ENCODE measurements at regions not wholly inside any gene's neighbourhood (a gene's known extent, or its start where the extent isn't known, plus 50 kb on each side); places are given as distances from the start of the nearest gene placed in this dataset.

GRCh38 chr17:77501751-77502625 is 361.2 kb downstream of the SEC14L1 start:
- DNase-seq (ENCODE audit: low read depth in 2 of 2) = no peak

- no peak for DNase-seq (ENCODE audit: low read depth in 2 of 2)
These were observed 362.0 kb downstream of the SEC14L1 start for GRCh38 chr17:77502626-77503292.

GRCh38 chr17:77503293-77503655 is 362.5 kb downstream of the SEC14L1 start:
- no peak for DNase-seq (ENCODE audit: low read depth in 2 of 2)

GRCh38 chr17:77503916-77504651 is 363.3 kb downstream of the SEC14L1 start:
- DNase-seq (ENCODE audit: low read depth in 2 of 2) = no peak

- no peak for DNase-seq (ENCODE audit: low read depth in 2 of 2)
These were observed 363.9 kb downstream of the SEC14L1 start for GRCh38 chr17:77504652-77505155.

GRCh38 chr17:77505181-77505639 is 364.4 kb downstream of the SEC14L1 start:
- DNase-seq (ENCODE audit: low read depth in 2 of 2) = no peak

- no peak for DNase-seq (ENCODE audit: low read depth in 2 of 2)
These were observed 365.7 kb downstream of the SEC14L1 start for GRCh38 chr17:77506371-77506991.

- DNase-seq (ENCODE audit: low read depth in 2 of 2) = no peak
These were observed 366.5 kb downstream of the SEC14L1 start for GRCh38 chr17:77507111-77507885.

GRCh38 chr17:77508047-77508715 is 367.4 kb downstream of the SEC14L1 start:
- DNase-seq (ENCODE audit: low read depth in 2 of 2) = no peak

GRCh38 chr17:77509089-77509488 is 368.3 kb downstream of the SEC14L1 start:
- no peak for DNase-seq (ENCODE audit: low read depth in 2 of 2)

- no peak for DNase-seq (ENCODE audit: low read depth in 2 of 2)
These were observed 368.8 kb downstream of the SEC14L1 start for GRCh38 chr17:77509599-77509998.

GRCh38 chr17:77510133-77510796 is 369.5 kb downstream of the SEC14L1 start:
- DNase-seq (ENCODE audit: low read depth in 2 of 2) = no peak

GRCh38 chr17:77511514-77512061 is 370.8 kb downstream of the SEC14L1 start:
- DNase-seq (ENCODE audit: low read depth in 2 of 2) = no peak

GRCh38 chr17:77512062-77512946 is 371.5 kb downstream of the SEC14L1 start:
- no peak for DNase-seq (ENCODE audit: low read depth in 2 of 2)

- DNase-seq (ENCODE audit: low read depth in 2 of 2) = no peak
These were observed 372.3 kb downstream of the SEC14L1 start for GRCh38 chr17:77513045-77513444.

- DNase-seq (ENCODE audit: low read depth in 2 of 2) = no peak
These were observed 374.5 kb downstream of the SEC14L1 start for GRCh38 chr17:77515227-77515626.

- peak in 1 of 2 experiments; percentile 42 for DNase-seq (ENCODE audit: low read depth in 2 of 2)
These were observed 376.1 kb downstream of the SEC14L1 start for GRCh38 chr17:77516902-77517301.

GRCh38 chr17:77521076-77521475 is 380.3 kb downstream of the SEC14L1 start:
- no peak for DNase-seq (ENCODE audit: low read depth in 2 of 2)

Data from fibroblast of skin of left quadriceps (primary cell).